GM12878 (cell line): ENCODE measurements at regions not wholly inside any gene's neighbourhood (a gene's known extent, or its start where the extent isn't known, plus 50 kb on each side); places are given as distances from the start of the nearest gene placed in this dataset.
A peak's percentile ranks its signal among the peaks of the same experiment; 100 is the strongest.

Experiments used
- ATAC-seq: fragments of 200-7000 bp; cut with Tn5 transposase; 3 replicates; pipeline ENCODE4 v1.9.1; 2020; ENCODE audit warnings: mild to moderate bottlenecking, moderate library complexity
- BruUV-seq: library from RNA; stranded (reverse); fragments of 400-500 nt; replicated peaks from 2 replicates; lab custom pipeline; 2021; lab: Mats Ljungman, UMichigan
- CTCF ChIA-PET: fragments of 300-600 bp; sonication (Branson Sonifier 250); formaldehyde crosslinking; extraction: SDS; loops from one replicate; lab custom pipeline; 2021; ENCODE audit warnings: inconsistent platforms; lab: Yijun Ruan, JAX
- POLR2A ChIA-PET: fragments of 350-600 bp; formaldehyde crosslinking; extraction: SDS; loops from one replicate; lab custom pipeline; 2021; ENCODE audit warnings: inconsistent platforms; lab: Charles Lee
- RAD21 ChIA-PET: fragments of 300-600 bp; sonication (Branson Sonifier 250); formaldehyde crosslinking; loops from one replicate; lab custom pipeline; 2023; ENCODE audit warnings: antibody characterized with exemption; ENCODE audit not compliant: unreplicated experiment; lab: Charles Lee
- SMC1A ChIA-PET: fragments of 300-600 bp; sonication (Branson Sonifier 250); formaldehyde crosslinking; loops from one replicate; lab custom pipeline; 2023; ENCODE audit not compliant: unreplicated experiment, uncharacterized antibody; lab: Charles Lee
- DNase-seq: peaks from one replicate; pipeline ENCODE4 v3.0.0-alpha.2; 2011; ENCODE audit warnings: low read depth, low spot score
- FAIRE-seq: peaks from 3 replicates; lab custom pipeline; 2011; peaks lifted over from hg19 to GRCh38; lab: Jason Lieb, UNC
- H2AFZ ChIP-seq: 2 replicates; pipeline ENCODE4 v1.6.0; 2011; ENCODE audit warnings: low read depth, low read length, control low read depth; ENCODE audit not compliant: control insufficient read depth
- H3K27ac ChIP-seq: 2 replicates; pipeline ENCODE4 v1.5.1; 2011; ENCODE audit warnings: control low read depth; ENCODE audit not compliant: control insufficient read depth, insufficient read depth
- H3K27me3 ChIP-seq, 2 experiments: replicated peaks in 1 of 2; 2 replicates each; pipeline versions ENCODE4 v1.6.0 to v1.6.1; 2011; ENCODE audit warnings: low read length in 1 of 2; ENCODE audit not compliant: control insufficient read depth in 2 of 2, insufficient read depth in 2 of 2
- H3K36me3 ChIP-seq, 2 experiments: 2 replicates each; pipeline ENCODE4 v1.5.1; 2011; ENCODE audit warnings: low read length in 1 of 2; ENCODE audit not compliant: control insufficient read depth in 2 of 2, insufficient read depth in 2 of 2
- H3K4me1 ChIP-seq: 2 replicates; pipeline ENCODE4 v1.6.1; 2011; ENCODE audit warnings: mild to moderate bottlenecking, low read length, moderate library complexity, mixed read lengths; ENCODE audit not compliant: control insufficient read depth, insufficient read depth
- H3K4me2 ChIP-seq: 2 replicates; pipeline ENCODE4 v1.6.0; 2011; ENCODE audit warnings: control low read depth; ENCODE audit not compliant: control insufficient read depth, insufficient read depth
- H3K4me3 ChIP-seq: fragments of 200-600 bp; sonication (generic); 2 replicates; pipeline ENCODE4 v1.5.1; 2016
- H3K79me2 ChIP-seq: 2 replicates; pipeline ENCODE4 v1.6.0; 2011; ENCODE audit warnings: low read length; ENCODE audit not compliant: control insufficient read depth, insufficient read depth
- H3K9ac ChIP-seq: 2 replicates; pipeline ENCODE4 v1.8.0; 2011; ENCODE audit warnings: low read length, control low read depth, mixed read lengths; ENCODE audit not compliant: control insufficient read depth, insufficient read depth
- H3K9me3 ChIP-seq: replicated peaks from 3 replicates; pipeline ENCODE4 v1.5.1; 2011; ENCODE audit warnings: mild to moderate bottlenecking, low read length; ENCODE audit not compliant: control insufficient read depth, insufficient read depth
- H4K20me1 ChIP-seq: 2 replicates; pipeline ENCODE4 v1.6.0; 2011; ENCODE audit not compliant: control insufficient read depth, insufficient read depth
- ASH2L ChIP-seq: fragments of 300-600, 200-600 bp; sonication (generic); IDR thresholded peaks from 2 replicates; pipeline ENCODE4 v1.6.1; 2017; ENCODE audit warnings: low read depth, mild to moderate bottlenecking, borderline replicate concordance
- BMI1 ChIP-seq: fragments of 450-650 bp; IDR thresholded peaks from 2 replicates; pipeline ENCODE4 v1.6.1; 2016; ENCODE audit warnings: mild to moderate bottlenecking, moderate library complexity, borderline replicate concordance
- FOXK2 ChIP-seq: fragments of 450-650 bp; IDR thresholded peaks from 2 replicates; pipeline ENCODE4 v1.6.1; 2017; ENCODE audit warnings: mild to moderate bottlenecking, moderate library complexity
- HDGF ChIP-seq: fragments of 450-650 bp; IDR thresholded peaks from 2 replicates; pipeline ENCODE4 v1.6.1; 2016; ENCODE audit warnings: antibody characterized with exemption
- MTA3 ChIP-seq: IDR thresholded peaks from 2 replicates; pipeline ENCODE4 v1.6.1; 2012; ENCODE audit warnings: low read length, inconsistent platforms, borderline replicate concordance
- RELA ChIP-seq: fragments of 450-650 bp; IDR thresholded peaks from 2 replicates; pipeline ENCODE4 v1.8.0; 2014; ENCODE audit warnings: borderline replicate concordance; ENCODE audit not compliant: partially characterized antibody
- STAT3 ChIP-seq: IDR thresholded peaks from 2 replicates; pipeline ENCODE4 v1.6.1; 2011; ENCODE audit warnings: low read depth, low read length, improper control_type of control experiment
- TBL1XR1 ChIP-seq: IDR thresholded peaks from 2 replicates; pipeline ENCODE4 v1.6.1; 2012; ENCODE audit warnings: low read depth, low read length, improper control_type of control experiment
- WGBS: methylation state at CpG from one replicate; pipeline ENCODE4 v1.1.6; 2016; ENCODE audit warnings: low lambda C conversion rate; ENCODE audit not compliant: insufficient replicate concordance, insufficient coverage; ENCODE audit errors: missing lambda C conversion rate; 5-methylcytosine and 5-hydroxymethylcytosine counted together
- in situ Hi-C: fragments of 300-500 bp; cut with MboI; formaldehyde crosslinking; loops from 9 replicates; pipeline ENCODE4 v1.14.3; 2018; ENCODE audit warnings: mixed read lengths
- intact Hi-C: fragments of 100-400 bp; cut with micrococcal nuclease; formaldehyde crosslinking; loops from one replicate; pipeline ENCODE4 v1.14.2; 2022; ENCODE audit not compliant: unreplicated experiment
- TF ChIP-seq, protein P1 (sequence below): IDR thresholded peaks from 2 replicates; pipeline ENCODE4 v1.6.1; 2012; ENCODE audit warnings: low read length, inconsistent platforms
- TF ChIP-seq, protein P2 (sequence below): IDR thresholded peaks from 2 replicates; pipeline ENCODE4 v1.6.1; 2011; ENCODE audit warnings: mild to moderate bottlenecking, low read depth, low read length, moderate library complexity; ENCODE audit not compliant: insufficient replicate concordance

- no peak for DNase-seq
- no peak overlapping the region for H3K4me2 ChIP-seq
- H4K20me1 ChIP-seq, result no peaks in the 10 kb centered on the region
- no TSS peak for BruUV-seq
- no peaks in the 10 kb centered on the region for H3K27me3 ChIP-seq
- no peaks in the 10 kb centered on the region for H3K9me3 ChIP-seq
- H3K79me2 ChIP-seq, result no peaks in the 10 kb centered on the region
- H3K4me1 ChIP-seq, result no peaks in the 10 kb centered on the region
- intact Hi-C loops, result no loop called here
- in situ Hi-C loops, result no loop called here
- ChIA-PET SMC1A (no interaction called here), RAD21 (no interaction called here), POLR2A (no interaction called here), CTCF (no interaction called here)
- H3K9ac ChIP-seq, result no peak overlapping the region
- WGBS, result 66% methylated on average over 2 of the region's 2 CpGs
- H3K36me3 ChIP-seq, result no peaks in the 10 kb centered on the region
- no peak overlapping the region for H3K4me3 ChIP-seq
- no peak overlapping the region for H3K27ac ChIP-seq
- no peak overlapping the region for H2AFZ ChIP-seq
- no peak for TF ChIP-seq RELA
- TF ChIP-seq, protein P1, sequence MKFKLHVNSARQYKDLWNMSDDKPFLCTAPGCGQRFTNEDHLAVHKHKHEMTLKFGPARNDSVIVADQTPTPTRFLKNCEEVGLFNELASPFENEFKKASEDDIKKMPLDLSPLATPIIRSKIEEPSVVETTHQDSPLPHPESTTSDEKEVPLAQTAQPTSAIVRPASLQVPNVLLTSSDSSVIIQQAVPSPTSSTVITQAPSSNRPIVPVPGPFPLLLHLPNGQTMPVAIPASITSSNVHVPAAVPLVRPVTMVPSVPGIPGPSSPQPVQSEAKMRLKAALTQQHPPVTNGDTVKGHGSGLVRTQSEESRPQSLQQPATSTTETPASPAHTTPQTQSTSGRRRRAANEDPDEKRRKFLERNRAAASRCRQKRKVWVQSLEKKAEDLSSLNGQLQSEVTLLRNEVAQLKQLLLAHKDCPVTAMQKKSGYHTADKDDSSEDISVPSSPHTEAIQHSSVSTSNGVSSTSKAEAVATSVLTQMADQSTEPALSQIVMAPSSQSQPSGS, result no peak
- TF ChIP-seq HDGF, result 0 out of 2 replicates have a peak, but pooled peaks have one; percentile 24
- ATAC-seq, result no peak
- FAIRE-seq, result no peak
Measured at GRCh38 chr1:182236651-182237077, 154.9 kb downstream of the GLUL start.

- in situ Hi-C loops (no loop called here), intact Hi-C loops (no loop called here)
- Histone ChIP-seq H3K79me2 (no peaks in the 10 kb centered on the region), H3K27me3 (no peaks in the 10 kb centered on the region), H4K20me1 (no peaks in the 10 kb centered on the region), H3K36me3 (no peaks in the 10 kb centered on the region), H3K4me3 (no peak overlapping the region), H3K27ac (no peak overlapping the region), H2AFZ (no peak overlapping the region), H3K9ac (no peak overlapping the region), H3K4me1 (no peaks in the 10 kb centered on the region), H3K9me3 (no peaks in the 10 kb centered on the region), H3K4me2 (no peak overlapping the region)
- TF ChIP-seq MTA3, result no peak
- TF ChIP-seq, protein P2, sequence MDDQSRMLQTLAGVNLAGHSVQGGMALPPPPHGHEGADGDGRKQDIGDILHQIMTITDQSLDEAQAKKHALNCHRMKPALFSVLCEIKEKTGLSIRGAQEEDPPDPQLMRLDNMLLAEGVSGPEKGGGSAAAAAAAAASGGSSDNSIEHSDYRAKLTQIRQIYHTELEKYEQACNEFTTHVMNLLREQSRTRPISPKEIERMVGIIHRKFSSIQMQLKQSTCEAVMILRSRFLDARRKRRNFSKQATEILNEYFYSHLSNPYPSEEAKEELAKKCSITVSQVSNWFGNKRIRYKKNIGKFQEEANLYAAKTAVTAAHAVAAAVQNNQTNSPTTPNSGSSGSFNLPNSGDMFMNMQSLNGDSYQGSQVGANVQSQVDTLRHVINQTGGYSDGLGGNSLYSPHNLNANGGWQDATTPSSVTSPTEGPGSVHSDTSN, result no peak
- TF ChIP-seq FOXK2, result no peak
- TF ChIP-seq TBL1XR1, result no peak
- TF ChIP-seq ASH2L, result no peak
- no peak for TF ChIP-seq STAT3
- no peak for TF ChIP-seq BMI1
- no peak for FAIRE-seq
- peak; percentile 27; the same call in 2 of the 3 replicates for ATAC-seq
- BruUV-seq, result no TSS peak
- no peak for DNase-seq
- ChIA-PET SMC1A (no interaction called here), POLR2A (no interaction called here), RAD21 (no interaction called here), CTCF (interaction anchor here (1.1 kb wide), 1 partner anchor 161 kb away, joined by 3 read pairs; no protein-coding TSS in a partner anchor)
- WGBS, result 42% methylated on average over 11 of the region's 11 CpGs
Measured at GRCh38 chr1:182235952-182236650, 155.5 kb downstream of the GLUL start.
